ENCODE measurements at regions not wholly inside any gene's neighbourhood (a gene's known extent, or its start where the extent isn't known, plus 50 kb on each side); places are given as distances from the start of the nearest gene placed in this dataset.

- no peak overlapping the region for H3K27ac Mint-ChIP-seq
- intact Hi-C loops (cut with micrococcal nuclease) = loop anchor here (5.0 kb wide), 1 partner anchor 375 kb away; no protein-coding TSS in a partner anchor
- H3K36me3 Mint-ChIP-seq (ENCODE audit: low read depth) = no peaks in the 10 kb centered on the region
- H3K4me3 Mint-ChIP-seq (ENCODE audit: low read depth) = no peak overlapping the region
- H3K9me3 Mint-ChIP-seq = no peaks in the 10 kb centered on the region
- DNase-seq (ENCODE audit: low spot score) = no peak
- H3K27me3 Mint-ChIP-seq (ENCODE audit: low read depth) = peaks cover 19% of the 10 kb centered on the region
- H3K4me1 Mint-ChIP-seq (ENCODE audit: low read depth) = no peaks in the 10 kb centered on the region
Observed at GRCh38 chr12:54701940-54702592, 53.9 kb upstream of the DCD start.

DNA sequence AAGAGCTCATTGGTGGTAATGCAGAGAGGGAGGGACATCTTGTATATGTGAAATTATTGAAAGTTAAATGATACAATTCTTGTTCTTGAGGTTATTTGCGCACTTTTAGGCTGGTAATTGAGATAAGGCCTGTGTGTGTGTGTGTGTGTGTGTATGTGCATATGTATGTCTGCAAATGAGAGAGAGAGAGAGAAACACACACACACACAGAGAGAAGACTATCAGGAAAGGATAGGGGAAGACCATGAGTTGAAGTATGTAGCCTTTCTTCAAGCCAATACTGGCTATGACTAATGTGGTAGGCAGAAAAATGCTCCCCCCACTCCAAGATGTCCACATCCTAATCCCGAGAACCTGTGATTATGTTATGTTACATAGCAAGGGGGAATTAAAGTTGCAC lies 52.7 kb upstream of the DCD start:
- no peak overlapping the region for H3K27ac Mint-ChIP-seq
- no peaks in the 10 kb centered on the region for H3K9me3 Mint-ChIP-seq
- no peak overlapping the region for H3K4me3 Mint-ChIP-seq (ENCODE audit: low read depth)
- H3K27me3 Mint-ChIP-seq (ENCODE audit: low read depth) = peaks cover 24% of the 10 kb centered on the region
- intact Hi-C loops (cut with micrococcal nuclease) = loop anchor here (5.0 kb wide), 1 partner anchor 376 kb away; no protein-coding TSS in a partner anchor
- no peaks in the 10 kb centered on the region for H3K36me3 Mint-ChIP-seq (ENCODE audit: low read depth)
- DNase-seq (ENCODE audit: low spot score) = no peak
- no peaks in the 10 kb centered on the region for H3K4me1 Mint-ChIP-seq (ENCODE audit: low read depth)

DNA sequence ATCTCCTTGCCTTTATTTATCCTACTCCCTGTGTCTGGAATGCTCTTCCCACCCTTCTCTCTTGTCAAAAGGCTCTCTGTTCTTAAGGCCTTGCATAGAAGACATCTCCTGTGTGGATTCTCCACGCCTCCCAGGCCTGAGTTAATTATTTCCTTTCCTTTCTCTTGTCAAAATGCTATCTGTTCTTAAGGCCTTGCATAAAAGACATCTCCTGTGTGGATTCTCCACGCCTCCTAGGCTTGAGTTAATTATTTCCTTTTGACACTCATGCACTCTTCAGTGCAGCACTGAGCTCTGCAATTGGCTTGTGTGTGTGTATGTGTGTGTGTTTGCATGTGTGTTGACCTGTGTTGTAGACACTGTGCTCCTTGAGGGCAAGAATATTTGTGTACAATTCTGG lies 52.1 kb upstream of the DCD start:
- DNase-seq (ENCODE audit: low spot score) = no peak
- Mint-ChIP-seq H3K27ac (no peak overlapping the region), H3K27me3 (ENCODE audit: low read depth) (peaks cover 23% of the 10 kb centered on the region), H3K36me3 (ENCODE audit: low read depth) (no peaks in the 10 kb centered on the region), H3K9me3 (no peaks in the 10 kb centered on the region), H3K4me3 (ENCODE audit: low read depth) (no peak overlapping the region), H3K4me1 (ENCODE audit: low read depth) (no peaks in the 10 kb centered on the region)
- intact Hi-C loops (cut with micrococcal nuclease) = loop anchor here (5.0 kb wide), 1 partner anchor 377 kb away; no protein-coding TSS in a partner anchor
